ENCODE measurements at regions not wholly inside any gene's neighbourhood (a gene's known extent, or its start where the extent isn't known, plus 50 kb on each side); places are given as distances from the start of the nearest gene placed in this dataset.

GRCh38 chr5:62197697-62198096, 108.3 kb upstream of the KIF2A start:
- TF ChIP-seq CTCF (IDR thresholded peaks at IDR 0.05; ENCODE audit: low read length) (no peak), EZH2 (optimal IDR thresholded peaks at IDR 0.05; ENCODE audit: low read depth, low read length) (no peak), EZH2phosphoT487 (IDR thresholded peaks at IDR 0.05; ENCODE audit: low read length) (no peak)
